ENCODE measurements at regions not wholly inside any gene's neighbourhood (a gene's known extent, or its start where the extent isn't known, plus 50 kb on each side); places are given as distances from the start of the nearest gene placed in this dataset.

GRCh38 chr12:45561488-45561887 lies 168.0 kb upstream of the ARID2 start:
- TF ChIP-seq EP300 (IDR thresholded peaks at IDR 0.05) (no peak), POLR2A (IDR thresholded peaks at IDR 0.05) (no peak), CTCF (IDR thresholded peaks at IDR 0.05) (no peak)
- Histone ChIP-seq H3K27ac (no peak overlapping the region), H3K4me1 (no peaks in the 10 kb centered on the region), H3K4me3 (no peak overlapping the region), H3K9me3 (no peaks in the 10 kb centered on the region), H3K27me3 (no peaks in the 10 kb centered on the region), H3K36me3 (no peaks in the 10 kb centered on the region)
- 84% methylated on average over 4 of the region's 4 CpGs for WGBS, 2 donors
- no peak for DNase-seq (ENCODE audit: low spot score in 2 of 2)

GRCh38 chr12:45565590-45565989 lies 163.9 kb upstream of the ARID2 start:
- Histone ChIP-seq H3K4me3 (no peak overlapping the region), H3K27ac (no peak overlapping the region), H3K36me3 (no peaks in the 10 kb centered on the region), H3K4me1 (no peaks in the 10 kb centered on the region), H3K27me3 (no peaks in the 10 kb centered on the region), H3K9me3 (no peaks in the 10 kb centered on the region)
- no peak for DNase-seq (ENCODE audit: low spot score in 2 of 2)
- TF ChIP-seq EP300 (IDR thresholded peaks at IDR 0.05), result no peak
- no peak for TF ChIP-seq POLR2A (IDR thresholded peaks at IDR 0.05)
- no peak for TF ChIP-seq CTCF (IDR thresholded peaks at IDR 0.05)

DNA sequence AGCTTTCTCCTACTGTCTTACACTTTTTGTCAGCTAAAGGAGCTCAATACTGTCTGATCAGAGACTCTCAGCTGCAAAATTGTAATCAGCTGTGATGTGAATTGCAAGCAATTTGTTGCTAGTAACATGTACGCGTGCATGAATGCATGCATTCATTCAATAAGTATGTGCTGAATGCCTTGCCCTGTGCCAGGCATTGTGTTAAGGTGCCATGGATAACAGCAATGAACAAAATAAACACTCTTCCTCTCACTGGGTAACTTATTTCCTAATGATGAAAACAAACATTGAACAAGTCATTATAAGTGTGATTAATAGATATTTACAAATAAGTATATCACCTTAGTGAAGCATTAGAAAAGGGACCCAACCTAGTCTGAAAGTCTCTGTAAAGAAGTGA lies 163.2 kb upstream of the ARID2 start:
- Histone ChIP-seq H3K4me3 (no peak overlapping the region), H3K9me3 (no peaks in the 10 kb centered on the region), H3K4me1 (no peaks in the 10 kb centered on the region), H3K27ac (no peak overlapping the region), H3K36me3 (no peaks in the 10 kb centered on the region), H3K27me3 (no peaks in the 10 kb centered on the region)
- no peak for DNase-seq (ENCODE audit: low spot score in 2 of 2)
- no peak for TF ChIP-seq CTCF (IDR thresholded peaks at IDR 0.05)
- TF ChIP-seq EP300 (IDR thresholded peaks at IDR 0.05), result no peak
- TF ChIP-seq POLR2A (IDR thresholded peaks at IDR 0.05), result no peak
- 61 to 76% methylated on average over 2 of the region's 2 CpGs for WGBS, 2 donors

DNA sequence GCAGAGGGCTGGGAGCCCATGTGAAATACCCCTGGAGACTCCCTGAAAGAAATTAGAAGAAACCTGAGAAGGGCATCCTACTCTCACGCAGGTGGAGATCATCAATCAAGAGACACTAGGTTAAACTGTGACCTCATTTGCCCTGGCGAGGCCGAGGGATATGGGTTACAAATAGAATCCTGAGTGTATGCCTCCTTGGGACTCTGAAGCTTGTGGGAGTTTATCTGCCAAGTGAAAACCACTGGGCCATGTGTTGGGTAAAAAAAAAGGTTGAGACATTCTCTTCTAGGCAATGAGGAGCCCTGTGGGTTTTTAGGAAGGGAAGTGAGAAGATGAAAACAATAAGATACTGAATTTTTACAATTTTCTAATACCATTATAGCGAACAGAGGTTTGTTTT lies 160.7 kb upstream of the ARID2 start:
- Histone ChIP-seq H3K27me3 (no peaks in the 10 kb centered on the region), H3K27ac (no peak overlapping the region), H3K9me3 (no peaks in the 10 kb centered on the region), H3K4me1 (no peaks in the 10 kb centered on the region), H3K36me3 (no peaks in the 10 kb centered on the region), H3K4me3 (no peak overlapping the region)
- TF ChIP-seq EP300 (IDR thresholded peaks at IDR 0.05), result no peak
- TF ChIP-seq POLR2A (IDR thresholded peaks at IDR 0.05), result no peak
- no peak for TF ChIP-seq CTCF (IDR thresholded peaks at IDR 0.05)
- WGBS, 2 donors, result 78% methylated on average over 4 of the region's 4 CpGs
- no peak for DNase-seq (ENCODE audit: low spot score in 2 of 2)

DNA sequence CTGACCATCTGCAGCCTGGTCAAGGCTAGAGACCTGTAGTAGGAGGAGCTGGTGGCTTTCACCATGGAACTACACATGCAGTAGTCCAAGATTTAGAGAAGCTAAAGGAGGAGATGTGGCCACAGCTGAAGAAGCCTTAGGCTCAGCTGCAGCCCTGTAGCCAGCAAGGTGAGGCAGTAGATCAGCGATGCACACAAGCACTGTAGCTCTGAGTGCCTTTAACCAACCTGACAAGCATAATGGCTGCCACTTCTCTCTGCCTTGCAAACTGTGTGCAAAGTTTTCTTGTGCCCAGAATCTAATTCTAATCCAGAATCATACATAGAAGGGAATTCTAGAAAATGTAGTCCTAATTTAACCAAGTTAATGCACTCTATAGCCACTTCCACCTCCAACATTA lies 159.0 kb upstream of the ARID2 start:
- no peaks in the 10 kb centered on the region for H3K36me3 ChIP-seq
- no peak overlapping the region for H3K27ac ChIP-seq
- TF ChIP-seq POLR2A (IDR thresholded peaks at IDR 0.05) (no peak), EP300 (IDR thresholded peaks at IDR 0.05) (no peak)
- H3K27me3 ChIP-seq, result no peaks in the 10 kb centered on the region
- H3K9me3 ChIP-seq, result no peaks in the 10 kb centered on the region
- no peak overlapping the region for H3K4me3 ChIP-seq
- no peak for DNase-seq (ENCODE audit: low spot score in 2 of 2)
- 88 to 96% methylated on average over 1 of the region's 1 CpG for WGBS, 2 donors
- H3K4me1 ChIP-seq, result no peaks in the 10 kb centered on the region

DNA sequence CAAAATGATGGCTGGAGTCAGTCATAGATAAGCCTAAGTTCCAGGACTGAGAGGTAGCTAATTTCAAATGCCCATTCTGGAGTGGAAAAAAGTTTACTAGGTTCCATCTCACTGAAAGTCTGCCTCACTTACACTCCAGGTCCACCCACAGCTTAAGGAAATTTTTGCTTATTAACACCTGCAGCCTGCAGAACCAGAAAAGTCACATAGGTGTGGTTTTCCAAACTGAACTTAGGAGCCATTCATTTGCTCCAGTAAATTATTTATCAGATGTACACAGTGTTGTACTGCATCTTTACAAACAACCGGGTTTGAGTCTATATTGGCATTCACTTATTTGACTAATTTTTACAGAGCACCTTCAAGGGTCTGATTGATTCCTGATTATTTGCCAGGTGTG lies 157.4 kb upstream of the ARID2 start:
- TF ChIP-seq EP300 (IDR thresholded peaks at IDR 0.05), result no peak
- TF ChIP-seq POLR2A (IDR thresholded peaks at IDR 0.05), result no peak
- no peak for TF ChIP-seq CTCF (IDR thresholded peaks at IDR 0.05)
- no peak for DNase-seq (ENCODE audit: low spot score in 2 of 2)
- H3K27ac ChIP-seq, result no peak overlapping the region
- no peaks in the 10 kb centered on the region for H3K36me3 ChIP-seq
- no peak overlapping the region for H3K4me3 ChIP-seq
- H3K9me3 ChIP-seq, result no peaks in the 10 kb centered on the region
- no peaks in the 10 kb centered on the region for H3K27me3 ChIP-seq
- peaks cover 0 to 7% (median 0%) of the 10 kb centered on the region in 4 donors for H3K4me1 ChIP-seq
- 91 to 94% methylated on average over 1 of the region's 1 CpG for WGBS, 2 donors

All from tibial nerve (tissue), 4 donors.